Vagina (tissue), 2 donors: ENCODE measurements at regions not wholly inside any gene's neighbourhood (a gene's known extent, or its start where the extent isn't known, plus 50 kb on each side); places are given as distances from the start of the nearest gene placed in this dataset.

Experiments used
- POLR2A ChIP-seq, 2 donors: fragments of 450-650 bp; IDR thresholded peaks; one replicate each; pipeline ENCODE4 v1.6.1; 2017; ENCODE audit warnings: antibody characterized with exemption in 2 of 2, mild to moderate bottlenecking in 2 of 2, moderate library complexity in 2 of 2
- TF ChIP-seq, protein P1 (sequence below), 3 experiments: fragments of 450-650 bp in 2 of 3; fragments of 200-600 bp in 1 of 3; sonication (generic) in 1 of 3; IDR thresholded peaks; one replicate each; pipeline ENCODE4 v1.5.1; 2017 to 2019; ENCODE audit warnings: antibody characterized with exemption in 3 of 3, mild to moderate bottlenecking in 2 of 3, moderate library complexity in 2 of 3

DNA sequence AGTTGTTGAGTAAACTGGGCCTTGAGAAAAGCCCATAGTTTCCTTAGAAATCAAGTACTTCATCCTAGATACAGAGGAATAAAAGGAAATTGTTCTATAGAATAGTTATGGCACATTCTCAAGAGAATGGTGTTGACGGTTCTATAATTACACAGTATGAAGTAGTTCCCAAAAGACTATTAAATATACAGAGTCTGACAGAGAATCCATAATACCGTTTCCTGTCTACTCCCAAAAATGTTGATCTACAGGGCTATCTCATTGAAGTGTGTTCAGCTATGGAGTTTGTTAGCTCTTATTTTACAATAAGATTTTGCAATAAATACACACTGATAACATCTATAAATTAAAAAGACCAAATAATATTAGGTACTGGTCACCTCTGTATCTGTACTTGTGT, 799.7 kb downstream of the RPS29 start:
- TF ChIP-seq, protein P1, sequence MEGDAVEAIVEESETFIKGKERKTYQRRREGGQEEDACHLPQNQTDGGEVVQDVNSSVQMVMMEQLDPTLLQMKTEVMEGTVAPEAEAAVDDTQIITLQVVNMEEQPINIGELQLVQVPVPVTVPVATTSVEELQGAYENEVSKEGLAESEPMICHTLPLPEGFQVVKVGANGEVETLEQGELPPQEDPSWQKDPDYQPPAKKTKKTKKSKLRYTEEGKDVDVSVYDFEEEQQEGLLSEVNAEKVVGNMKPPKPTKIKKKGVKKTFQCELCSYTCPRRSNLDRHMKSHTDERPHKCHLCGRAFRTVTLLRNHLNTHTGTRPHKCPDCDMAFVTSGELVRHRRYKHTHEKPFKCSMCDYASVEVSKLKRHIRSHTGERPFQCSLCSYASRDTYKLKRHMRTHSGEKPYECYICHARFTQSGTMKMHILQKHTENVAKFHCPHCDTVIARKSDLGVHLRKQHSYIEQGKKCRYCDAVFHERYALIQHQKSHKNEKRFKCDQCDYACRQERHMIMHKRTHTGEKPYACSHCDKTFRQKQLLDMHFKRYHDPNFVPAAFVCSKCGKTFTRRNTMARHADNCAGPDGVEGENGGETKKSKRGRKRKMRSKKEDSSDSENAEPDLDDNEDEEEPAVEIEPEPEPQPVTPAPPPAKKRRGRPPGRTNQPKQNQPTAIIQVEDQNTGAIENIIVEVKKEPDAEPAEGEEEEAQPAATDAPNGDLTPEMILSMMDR (IDR thresholded peaks at IDR 0.05) = no peak
- TF ChIP-seq POLR2A (IDR thresholded peaks at IDR 0.05) = no peak
